HTR-8/SVneo (cell line): ENCODE measurements at regions not wholly inside any gene's neighbourhood (a gene's known extent, or its start where the extent isn't known, plus 50 kb on each side); places are given as distances from the start of the nearest gene placed in this dataset.

Experiments used
- DNase-seq: peaks from one replicate; pipeline ENCODE4 v3.0.0; 2011; ENCODE audit warnings: low spot score, mixed read lengths; ENCODE audit not compliant: insufficient read length
- FAIRE-seq: peaks from 2 replicates; lab custom pipeline; 2011; peaks lifted over from hg19 to GRCh38; lab: Jason Lieb, UNC

- DNase-seq = no peak
- FAIRE-seq = no peak
Measured at GRCh38 chr2:181370126-181370525, 87.1 kb upstream of the ITGA4 start.

- no peak for DNase-seq
- FAIRE-seq = no peak
Measured at GRCh38 chr2:181371195-181371594, 86.0 kb upstream of the ITGA4 start.

DNA sequence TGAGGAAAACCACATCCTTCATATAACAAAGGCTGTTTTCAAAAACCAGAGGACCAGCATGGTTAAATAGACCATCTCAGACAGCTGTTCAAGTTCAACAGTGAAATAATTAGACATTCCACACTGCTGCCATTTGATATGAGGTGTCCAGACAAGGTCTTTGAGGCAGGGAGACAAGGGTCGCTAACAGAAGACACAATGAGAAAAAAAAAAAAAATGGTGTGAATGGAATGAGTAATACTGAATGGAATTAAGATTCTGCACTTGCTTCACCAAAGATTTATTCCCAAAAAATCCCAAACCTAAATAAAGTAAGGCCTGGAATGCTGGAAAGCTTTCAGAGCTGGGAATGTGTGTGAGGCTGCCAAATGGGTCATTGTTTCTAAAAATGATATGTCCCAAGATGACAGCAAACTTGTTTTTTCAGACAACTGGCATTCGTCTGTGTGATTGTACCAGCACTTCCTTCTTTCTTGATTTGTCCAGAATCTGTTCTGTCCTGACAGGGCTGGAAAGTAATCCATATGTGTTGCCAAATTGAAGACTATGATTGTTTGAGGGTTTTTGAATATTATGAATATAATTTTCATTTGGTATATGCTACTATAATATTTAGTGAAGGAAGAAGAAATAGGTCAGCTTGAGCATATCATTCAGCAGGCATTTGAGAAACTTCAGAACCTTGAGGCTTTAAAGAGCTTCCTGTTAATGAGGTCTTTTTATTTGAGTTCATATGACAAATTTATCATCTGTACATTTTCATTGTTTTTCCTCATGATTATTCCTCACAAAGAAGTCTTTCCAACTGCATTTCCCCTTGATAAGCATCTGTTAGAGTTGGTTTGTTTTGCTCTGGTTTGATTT is 85.2 kb upstream of the ITGA4 start:
- FAIRE-seq = no peak
- DNase-seq = peak; percentile 3

DNA sequence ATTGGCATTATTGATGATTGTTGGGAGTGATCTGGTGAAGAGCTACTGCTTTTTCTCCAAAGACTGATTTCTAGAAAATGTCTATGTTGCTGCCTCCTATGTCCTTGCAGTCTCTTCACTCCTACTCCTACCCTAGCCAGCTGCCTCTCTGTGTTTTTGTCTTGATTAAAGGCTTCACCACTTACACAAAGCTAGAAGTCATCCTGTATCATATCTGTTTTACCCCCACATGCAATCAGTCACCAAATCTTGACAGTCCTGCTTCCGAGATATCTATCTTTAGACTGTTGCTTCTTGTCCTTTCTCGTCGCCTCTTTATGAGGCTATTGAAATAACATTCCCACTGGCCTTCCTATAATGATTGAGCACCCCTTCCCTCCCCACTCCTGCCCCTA is 84.5 kb upstream of the ITGA4 start:
- FAIRE-seq (no peak), DNase-seq (no peak)

DNA sequence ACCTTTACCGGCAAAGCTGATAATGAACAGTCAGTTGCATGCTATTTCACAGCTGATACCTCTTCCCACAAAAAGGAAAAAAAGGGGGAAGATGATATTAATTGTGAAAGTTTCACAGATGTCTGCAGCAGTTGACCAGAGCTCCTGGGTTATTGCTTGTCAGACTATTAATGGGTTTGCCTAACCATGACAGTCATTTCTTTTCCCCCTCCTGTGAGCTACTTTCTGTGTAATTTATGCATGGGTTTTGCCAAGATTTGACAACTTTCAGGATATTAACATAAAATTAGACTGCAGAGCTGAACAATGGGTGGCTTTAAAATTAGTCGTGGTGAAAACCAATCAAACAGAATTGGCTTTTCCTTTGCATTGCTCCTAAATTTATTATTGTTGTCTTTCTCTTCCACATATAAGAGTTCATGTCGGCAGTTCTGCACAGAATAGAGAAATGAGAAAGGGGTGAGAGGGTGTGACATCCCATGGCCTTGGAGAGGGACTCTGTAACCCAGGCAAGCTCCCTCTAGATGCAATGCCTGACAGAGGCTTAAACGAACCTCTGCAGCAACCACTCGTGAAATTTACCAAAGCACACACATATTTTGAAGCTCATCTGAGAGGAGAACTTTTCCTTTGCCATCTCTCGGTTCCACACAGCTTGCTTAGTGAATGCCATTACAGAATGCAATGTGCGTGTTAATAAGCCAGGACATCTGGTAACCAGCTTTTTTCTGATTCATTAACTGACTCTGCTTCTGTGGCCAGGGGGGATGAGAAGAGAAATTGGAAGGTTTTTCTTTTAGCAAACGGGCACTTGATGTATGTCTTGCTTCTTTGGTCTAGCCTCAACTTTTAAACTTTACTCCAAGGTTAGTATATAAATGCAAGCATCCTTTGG is 82.2 kb upstream of the ITGA4 start:
- no peak for FAIRE-seq

GRCh38 chr2:181376442-181376841 is 80.7 kb upstream of the ITGA4 start:
- DNase-seq (no peak), FAIRE-seq (peak; percentile 49)

More for the DNA sequence above, 82.2 kb upstream of the ITGA4 start:
- no peak for DNase-seq

DNA sequence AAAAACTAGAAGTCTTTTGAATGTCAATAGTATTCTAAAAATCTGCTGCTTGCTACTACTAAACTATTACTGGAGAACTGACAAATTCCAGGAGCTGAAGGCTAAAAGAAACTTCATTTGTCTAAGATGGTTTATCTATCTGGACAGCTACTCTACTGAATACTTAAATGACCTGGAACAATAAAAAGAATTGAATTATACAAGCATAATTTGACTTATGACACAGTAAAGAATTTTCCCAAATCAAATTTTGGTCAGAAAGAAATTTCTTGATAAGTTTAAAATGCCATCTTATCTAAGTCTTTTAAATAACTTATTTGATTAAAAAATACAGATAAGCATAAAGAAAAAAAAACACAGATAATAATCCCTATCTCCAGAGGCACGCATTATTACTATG is 80.2 kb upstream of the ITGA4 start:
- no peak for FAIRE-seq
- no peak for DNase-seq

DNA sequence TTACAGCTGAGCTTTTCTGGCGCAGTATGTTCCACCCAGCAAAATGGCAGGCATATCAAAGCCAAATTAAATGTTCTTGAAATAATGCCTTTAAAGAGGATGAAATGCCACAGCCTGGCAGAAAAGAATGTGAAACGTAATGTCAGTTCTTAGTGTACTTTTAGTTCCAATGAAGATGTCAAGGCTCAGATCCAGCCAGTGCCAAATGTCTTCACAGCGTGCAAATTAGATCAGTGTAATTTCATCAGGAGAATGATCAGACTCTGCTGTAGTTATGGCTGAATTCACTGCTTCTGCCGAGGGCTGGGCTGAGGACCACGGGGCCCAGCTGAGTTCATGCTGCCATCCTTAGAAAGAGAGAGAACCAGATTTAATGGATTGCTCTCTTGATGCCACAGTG is 78.7 kb upstream of the ITGA4 start:
- no peak for DNase-seq
- no peak for FAIRE-seq

- no peak for FAIRE-seq
Measured at GRCh38 chr2:181380581-181380980, 76.6 kb upstream of the ITGA4 start.

DNA sequence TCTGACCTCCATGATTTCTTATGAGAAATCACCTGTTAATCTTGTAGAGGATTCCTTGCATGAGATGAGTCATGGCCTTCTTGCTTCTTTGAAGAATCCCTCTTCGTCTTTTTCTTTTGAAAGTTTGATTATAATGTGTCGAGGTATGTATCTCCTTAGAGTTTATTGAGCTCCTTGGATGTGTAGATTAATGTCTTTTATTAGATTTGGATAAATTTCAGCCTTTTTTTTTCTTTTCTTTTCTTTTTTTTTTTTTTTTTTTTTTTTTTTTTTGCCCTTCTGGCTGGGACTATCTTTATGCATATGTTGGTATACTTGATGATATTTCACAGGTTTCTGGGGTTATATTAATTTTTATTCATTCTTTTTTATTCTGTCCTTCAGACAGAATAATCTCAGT is 72.3 kb upstream of the ITGA4 start:
- no peak for DNase-seq
- no peak for FAIRE-seq

More at GRCh38 chr2:181380581-181380980, 76.6 kb upstream of the ITGA4 start:
- DNase-seq = no peak

DNA sequence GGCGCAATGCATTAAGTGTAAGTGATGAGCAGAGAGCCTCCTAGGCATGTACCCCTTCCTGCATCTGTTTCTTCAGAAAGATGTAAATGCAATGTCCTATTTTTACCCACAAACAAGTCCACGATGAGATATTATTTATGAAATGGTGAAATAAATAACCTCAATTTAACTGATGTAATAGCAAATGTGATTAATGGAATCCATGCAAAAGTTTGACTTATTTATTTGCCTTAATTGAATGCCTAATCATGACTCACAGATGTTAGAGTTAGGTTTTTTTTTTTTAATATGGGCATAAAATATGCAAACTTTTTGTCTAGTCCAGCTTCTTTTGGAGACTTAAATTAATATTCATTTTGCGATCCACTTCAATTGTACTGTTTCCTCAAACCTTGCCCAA is 67.7 kb upstream of the ITGA4 start:
- DNase-seq = no peak
- FAIRE-seq = no peak

DNA sequence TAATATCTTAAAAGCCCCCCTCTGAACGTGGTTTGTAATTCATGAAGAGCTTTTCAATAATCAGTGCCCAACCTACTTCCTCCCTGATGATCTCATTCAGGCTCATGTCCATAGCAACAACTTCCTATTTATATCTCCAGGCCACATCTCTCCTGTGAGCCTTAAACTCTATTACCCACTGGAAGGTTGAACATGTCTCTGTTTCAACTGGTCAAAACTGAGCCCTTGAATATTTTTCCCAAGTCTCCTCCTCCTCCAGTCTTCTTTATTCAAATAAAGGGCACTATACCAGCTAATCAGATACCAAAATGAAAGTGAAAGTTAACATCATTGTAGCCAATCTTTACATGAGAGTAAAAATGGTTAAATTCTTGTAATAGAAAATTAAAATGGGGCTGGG is 63.7 kb upstream of the ITGA4 start:
- no peak for FAIRE-seq

DNA sequence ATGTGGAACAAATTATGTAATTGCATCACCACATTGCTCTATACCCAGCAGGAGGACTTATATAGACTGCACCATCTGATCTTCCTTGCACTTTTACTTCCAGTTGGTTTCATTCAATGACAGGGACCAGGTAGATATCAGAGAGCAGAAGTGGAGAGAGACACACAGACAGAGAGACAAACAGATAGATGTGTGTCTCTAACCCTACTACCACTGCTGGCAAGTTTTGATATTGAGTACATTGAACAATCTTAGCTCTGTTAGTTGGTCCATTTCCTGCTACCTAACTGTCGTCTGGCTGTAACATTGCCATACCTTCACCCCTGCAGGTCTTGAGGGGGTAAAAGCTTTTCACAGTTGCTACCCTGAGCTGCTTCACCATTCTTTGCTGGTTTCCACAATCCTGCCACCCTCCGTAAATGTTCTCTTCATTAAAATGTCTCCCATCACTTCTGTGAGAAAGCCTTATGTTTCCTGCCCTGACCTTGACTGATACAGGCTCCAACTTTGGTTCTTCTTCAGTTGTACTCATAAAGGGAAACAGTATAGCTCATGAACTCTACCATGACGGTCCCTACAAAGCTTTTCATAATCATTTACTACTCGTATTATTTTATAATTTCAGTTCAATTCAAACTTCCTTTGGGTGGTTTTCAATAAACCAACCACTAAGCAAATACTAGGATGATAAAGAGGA is 62.3 kb upstream of the ITGA4 start:
- no peak for DNase-seq
- no peak for FAIRE-seq

More for the DNA sequence above, 63.7 kb upstream of the ITGA4 start:
- DNase-seq = peak; percentile 38

- no peak for FAIRE-seq
- DNase-seq = no peak
Measured at GRCh38 chr2:181395851-181396250, 61.3 kb upstream of the ITGA4 start.

- FAIRE-seq (no peak), DNase-seq (no peak)
Measured at GRCh38 chr2:181396256-181397123, 60.7 kb upstream of the ITGA4 start.

DNA sequence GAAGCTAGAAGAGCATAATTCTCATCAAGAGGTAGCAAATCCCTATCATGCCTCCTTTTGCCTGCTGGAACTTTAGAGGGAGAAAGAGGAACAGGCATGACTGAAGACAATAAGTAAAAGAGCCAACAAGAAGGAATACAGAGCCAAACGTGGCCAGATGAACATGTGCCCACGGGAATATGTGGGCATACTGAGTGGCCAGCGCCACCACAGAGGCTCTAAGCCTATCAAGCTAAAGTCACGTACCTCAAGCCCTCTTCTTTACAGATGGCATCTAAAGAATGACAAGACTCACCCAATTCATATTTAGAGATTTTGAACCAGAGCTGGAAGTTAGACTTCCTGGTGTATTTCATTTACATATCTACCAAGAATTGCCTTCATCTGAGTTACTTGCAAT is 59.9 kb upstream of the ITGA4 start:
- no peak for FAIRE-seq
- DNase-seq = no peak

DNA sequence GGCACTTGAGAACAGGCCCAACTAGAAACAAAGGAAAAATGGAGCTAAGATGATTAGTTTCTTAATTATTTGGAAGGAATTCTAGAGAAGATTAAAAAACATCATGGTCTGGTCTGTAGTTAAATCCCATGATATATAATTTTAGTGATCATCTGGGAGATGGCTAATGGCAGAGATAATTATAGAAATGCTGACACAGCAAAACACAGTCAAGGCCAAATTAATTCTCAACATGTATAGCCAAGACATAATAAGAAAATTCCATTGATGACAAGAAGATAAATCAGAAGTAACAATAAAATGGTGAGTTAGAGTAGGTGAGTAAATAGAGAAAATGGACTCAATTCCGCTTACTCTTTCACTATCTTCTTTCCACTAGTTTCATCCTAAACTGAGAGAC is 59.2 kb upstream of the ITGA4 start:
- no peak for FAIRE-seq

GRCh38 chr2:181399027-181399426 is 58.2 kb upstream of the ITGA4 start:
- DNase-seq (no peak), FAIRE-seq (no peak)

More for the DNA sequence above, 59.2 kb upstream of the ITGA4 start:
- no peak for DNase-seq

DNA sequence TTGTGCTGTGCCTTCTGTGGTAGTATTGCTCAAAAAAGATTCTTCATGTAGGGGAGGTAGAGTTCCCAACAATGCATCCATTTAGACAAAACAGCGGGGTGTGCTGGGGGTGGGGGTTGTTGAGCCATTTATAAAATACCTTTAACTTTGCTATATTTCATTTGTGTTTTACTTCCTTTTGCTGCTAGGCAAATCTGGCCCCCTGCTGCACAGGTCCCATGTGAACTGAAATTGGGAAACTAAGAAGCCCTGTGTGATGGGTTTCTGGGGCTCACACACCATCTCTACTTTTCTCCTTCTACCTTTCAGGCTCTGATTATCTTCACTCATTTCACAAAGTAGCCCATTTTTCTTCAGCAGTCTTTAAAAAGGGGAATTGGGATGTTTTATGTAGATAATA is 52.7 kb upstream of the ITGA4 start:
- no peak for DNase-seq
- FAIRE-seq = no peak

- FAIRE-seq (no peak), DNase-seq (no peak)
Measured at GRCh38 chr2:181407171-181407570, 50.0 kb upstream of the ITGA4 start.
